ENCODE measurements at regions not wholly inside any gene's neighbourhood (a gene's known extent, or its start where the extent isn't known, plus 50 kb on each side); places are given as distances from the start of the nearest gene placed in this dataset.

DNA sequence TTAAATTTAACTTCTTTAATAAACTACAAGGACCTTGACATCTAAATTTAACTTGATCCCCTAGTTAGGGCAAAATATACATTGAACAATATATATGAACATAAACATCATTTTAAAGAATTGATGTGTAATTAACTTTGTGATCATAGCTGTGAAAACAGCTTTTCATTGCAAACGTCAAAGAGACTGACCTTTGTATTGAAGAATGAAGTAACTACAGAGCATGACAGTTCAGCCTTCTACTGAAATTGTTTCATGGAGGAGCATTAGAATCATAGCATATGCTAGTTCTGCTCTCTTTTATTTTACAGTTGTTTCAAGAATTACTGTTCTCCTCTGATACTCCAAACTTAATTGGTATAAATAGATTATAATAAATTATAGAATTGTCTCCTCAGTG lies 123.4 kb upstream of the PRR20A start:
- TF ChIP-seq, protein P1, sequence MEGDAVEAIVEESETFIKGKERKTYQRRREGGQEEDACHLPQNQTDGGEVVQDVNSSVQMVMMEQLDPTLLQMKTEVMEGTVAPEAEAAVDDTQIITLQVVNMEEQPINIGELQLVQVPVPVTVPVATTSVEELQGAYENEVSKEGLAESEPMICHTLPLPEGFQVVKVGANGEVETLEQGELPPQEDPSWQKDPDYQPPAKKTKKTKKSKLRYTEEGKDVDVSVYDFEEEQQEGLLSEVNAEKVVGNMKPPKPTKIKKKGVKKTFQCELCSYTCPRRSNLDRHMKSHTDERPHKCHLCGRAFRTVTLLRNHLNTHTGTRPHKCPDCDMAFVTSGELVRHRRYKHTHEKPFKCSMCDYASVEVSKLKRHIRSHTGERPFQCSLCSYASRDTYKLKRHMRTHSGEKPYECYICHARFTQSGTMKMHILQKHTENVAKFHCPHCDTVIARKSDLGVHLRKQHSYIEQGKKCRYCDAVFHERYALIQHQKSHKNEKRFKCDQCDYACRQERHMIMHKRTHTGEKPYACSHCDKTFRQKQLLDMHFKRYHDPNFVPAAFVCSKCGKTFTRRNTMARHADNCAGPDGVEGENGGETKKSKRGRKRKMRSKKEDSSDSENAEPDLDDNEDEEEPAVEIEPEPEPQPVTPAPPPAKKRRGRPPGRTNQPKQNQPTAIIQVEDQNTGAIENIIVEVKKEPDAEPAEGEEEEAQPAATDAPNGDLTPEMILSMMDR (conservative IDR thresholded peaks at IDR 0.05 in 1 of 2, IDR thresholded peaks at IDR 0.05 in 1 of 2; ENCODE audit: low read depth in 1 of 2, low read length in 2 of 2) = no peak
- TF ChIP-seq EZH2 (IDR thresholded peaks at IDR 0.05; ENCODE audit: low read length, missing control alignments) = no peak
